Progenitor cell of endocrine pancreas (in vitro differentiated cells): ENCODE measurements at regions not wholly inside any gene's neighbourhood (a gene's known extent, or its start where the extent isn't known, plus 50 kb on each side); places are given as distances from the start of the nearest gene placed in this dataset.
A peak's percentile ranks its signal among the peaks of the same experiment; 100 is the strongest.

Source experiments
- DNase-seq: peaks from one replicate; pipeline ENCODE4 v3.0.0; 2021; ENCODE audit warnings: low spot score; ENCODE audit not compliant: unreplicated experiment
- H3K27ac Mint-ChIP-seq: 2 replicates; pipeline ENCODE4 v1.8.0; 2021; ENCODE audit warnings: mild to moderate bottlenecking, moderate library complexity, mixed read lengths
- H3K27me3 Mint-ChIP-seq: 2 replicates; pipeline ENCODE4 v1.8.0; 2021; ENCODE audit warnings: mixed read lengths
- H3K36me3 Mint-ChIP-seq: 2 replicates; pipeline ENCODE4 v1.8.0; 2022; ENCODE audit warnings: mixed read lengths; ENCODE audit not compliant: insufficient read depth
- H3K4me1 Mint-ChIP-seq: 2 replicates; pipeline ENCODE4 v1.8.0; 2021; ENCODE audit warnings: low read depth, mixed read lengths
- H3K4me3 Mint-ChIP-seq: 2 replicates; pipeline ENCODE4 v1.8.0; 2021; ENCODE audit warnings: low read depth, mild to moderate bottlenecking, moderate library complexity, mixed read lengths
- H3K9me3 Mint-ChIP-seq: 2 replicates; pipeline ENCODE4 v1.8.0; 2021; ENCODE audit warnings: low read depth, mixed read lengths
- TF ChIP-seq, protein P1 (sequence below): fragments of 200-600 bp; sonication (generic); IDR thresholded peaks from one replicate; pipeline ENCODE4 v1.5.0; 2021; ENCODE audit warnings: antibody characterized with exemption, mild to moderate bottlenecking; ENCODE audit not compliant: unreplicated experiment

DNA sequence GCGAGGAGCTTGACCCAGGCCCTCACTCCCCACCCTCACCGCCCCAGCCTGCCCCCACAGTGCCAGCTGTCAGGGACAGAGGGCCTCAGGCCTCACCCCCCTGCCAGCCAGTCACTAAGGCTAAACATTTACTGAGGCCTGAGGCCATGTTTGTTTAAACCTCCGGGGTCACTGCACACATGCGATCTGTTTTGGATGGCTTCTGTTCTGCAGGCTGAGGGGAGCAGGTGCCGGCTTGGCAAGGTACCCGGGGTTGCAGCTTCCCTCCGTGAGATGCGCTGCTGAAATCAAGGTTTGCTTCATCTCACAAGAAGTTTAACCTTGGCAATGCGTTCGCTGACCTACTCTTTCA, 103.3 kb upstream of the BOD1 start:
- Mint-ChIP-seq H3K9me3 (no peaks in the 10 kb centered on the region), H3K36me3 (no peaks in the 10 kb centered on the region), H3K4me1 (peaks cover 20% of the 10 kb centered on the region), H3K4me3 (peak overlapping the region; percentile 29), H3K27me3 (peaks cover 24% of the 10 kb centered on the region), H3K27ac (peak overlapping the region; percentile 31)
- TF ChIP-seq, protein P1, sequence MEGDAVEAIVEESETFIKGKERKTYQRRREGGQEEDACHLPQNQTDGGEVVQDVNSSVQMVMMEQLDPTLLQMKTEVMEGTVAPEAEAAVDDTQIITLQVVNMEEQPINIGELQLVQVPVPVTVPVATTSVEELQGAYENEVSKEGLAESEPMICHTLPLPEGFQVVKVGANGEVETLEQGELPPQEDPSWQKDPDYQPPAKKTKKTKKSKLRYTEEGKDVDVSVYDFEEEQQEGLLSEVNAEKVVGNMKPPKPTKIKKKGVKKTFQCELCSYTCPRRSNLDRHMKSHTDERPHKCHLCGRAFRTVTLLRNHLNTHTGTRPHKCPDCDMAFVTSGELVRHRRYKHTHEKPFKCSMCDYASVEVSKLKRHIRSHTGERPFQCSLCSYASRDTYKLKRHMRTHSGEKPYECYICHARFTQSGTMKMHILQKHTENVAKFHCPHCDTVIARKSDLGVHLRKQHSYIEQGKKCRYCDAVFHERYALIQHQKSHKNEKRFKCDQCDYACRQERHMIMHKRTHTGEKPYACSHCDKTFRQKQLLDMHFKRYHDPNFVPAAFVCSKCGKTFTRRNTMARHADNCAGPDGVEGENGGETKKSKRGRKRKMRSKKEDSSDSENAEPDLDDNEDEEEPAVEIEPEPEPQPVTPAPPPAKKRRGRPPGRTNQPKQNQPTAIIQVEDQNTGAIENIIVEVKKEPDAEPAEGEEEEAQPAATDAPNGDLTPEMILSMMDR, result no peak
- DNase-seq, result no peak

DNA sequence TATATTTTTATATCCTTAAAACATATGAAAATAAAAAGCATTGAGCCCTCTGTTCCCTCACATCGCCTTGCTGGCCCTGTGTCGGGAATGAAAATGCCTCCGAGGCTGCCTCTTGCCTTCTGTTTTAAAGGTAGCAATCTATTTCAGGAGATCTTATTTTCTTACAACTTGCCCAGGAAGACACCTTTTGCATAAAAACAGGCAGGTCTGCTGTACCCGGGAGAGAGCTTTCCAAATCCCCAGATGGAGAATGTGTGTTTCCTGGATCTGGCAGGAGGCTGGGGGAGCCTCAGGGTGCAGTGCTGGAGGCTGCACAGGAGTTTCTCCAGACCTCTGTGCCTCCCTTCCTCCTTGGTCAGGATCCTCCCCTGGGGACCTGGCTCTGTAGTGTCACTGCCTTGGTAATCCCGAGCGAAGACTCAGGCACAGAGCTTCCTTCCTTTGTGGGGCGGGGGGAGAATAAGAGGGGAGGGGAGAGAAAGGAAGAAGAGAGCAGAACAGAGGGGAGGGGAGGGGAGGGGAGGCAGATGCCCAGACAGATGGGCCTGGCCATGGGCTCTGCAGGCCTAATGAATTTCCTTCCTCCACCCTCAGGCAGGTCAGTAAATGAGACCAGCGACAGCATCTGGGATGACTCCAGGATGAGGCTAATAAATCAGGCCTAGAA, 104.0 kb upstream of the BOD1 start:
- TF ChIP-seq, protein P1, result no peak
- H3K36me3 Mint-ChIP-seq, result no peaks in the 10 kb centered on the region

DNA sequence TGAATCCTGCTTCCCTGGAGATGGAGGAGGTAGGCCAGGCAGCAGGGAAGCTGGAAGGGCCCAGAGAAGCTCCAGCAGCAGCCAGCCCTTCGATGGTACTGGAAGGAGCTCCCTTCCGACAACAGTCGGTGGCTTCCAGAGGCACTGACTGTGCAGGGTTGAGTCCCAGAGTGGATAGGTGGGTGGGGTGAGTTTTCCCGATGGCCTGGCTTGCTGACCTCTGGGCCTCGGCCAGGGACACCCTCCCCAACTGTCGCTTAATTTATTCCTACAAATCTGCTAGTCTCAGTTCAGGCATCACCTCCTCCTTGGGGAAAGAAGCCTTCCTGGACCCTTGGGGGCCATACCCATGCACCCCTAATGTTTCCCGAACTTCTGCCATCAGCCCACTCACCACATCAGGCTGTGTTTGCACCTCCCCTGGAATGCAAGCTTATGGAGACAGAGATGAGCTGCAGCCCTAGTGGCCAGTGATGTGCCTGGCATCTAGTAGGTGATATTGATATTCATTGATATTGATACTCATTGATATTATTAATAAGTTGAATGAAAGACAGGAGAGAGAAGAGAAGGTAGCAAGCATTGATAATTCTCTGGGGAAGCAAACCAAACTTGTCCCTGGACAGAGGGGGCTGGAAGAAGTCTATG, 104.6 kb upstream of the BOD1 start:
- TF ChIP-seq, protein P1, result peak; percentile 28
- no peak for DNase-seq
- peaks cover 7% of the 10 kb centered on the region for H3K9me3 Mint-ChIP-seq
- H3K27ac Mint-ChIP-seq, result no peak overlapping the region
- peaks cover 20% of the 10 kb centered on the region for H3K4me1 Mint-ChIP-seq
- H3K4me3 Mint-ChIP-seq, result no peak overlapping the region
- H3K36me3 Mint-ChIP-seq, result no peaks in the 10 kb centered on the region
- H3K27me3 Mint-ChIP-seq, result peaks cover 22% of the 10 kb centered on the region

More for the DNA sequence above, 104.0 kb upstream of the BOD1 start:
- H3K27ac Mint-ChIP-seq, result peak overlapping the region; percentile 69
- peaks cover 20% of the 10 kb centered on the region for H3K4me1 Mint-ChIP-seq
- H3K4me3 Mint-ChIP-seq, result no peak overlapping the region
- H3K9me3 Mint-ChIP-seq, result peaks cover 3% of the 10 kb centered on the region
- no peak for DNase-seq
- H3K27me3 Mint-ChIP-seq, result peaks cover 22% of the 10 kb centered on the region

DNA sequence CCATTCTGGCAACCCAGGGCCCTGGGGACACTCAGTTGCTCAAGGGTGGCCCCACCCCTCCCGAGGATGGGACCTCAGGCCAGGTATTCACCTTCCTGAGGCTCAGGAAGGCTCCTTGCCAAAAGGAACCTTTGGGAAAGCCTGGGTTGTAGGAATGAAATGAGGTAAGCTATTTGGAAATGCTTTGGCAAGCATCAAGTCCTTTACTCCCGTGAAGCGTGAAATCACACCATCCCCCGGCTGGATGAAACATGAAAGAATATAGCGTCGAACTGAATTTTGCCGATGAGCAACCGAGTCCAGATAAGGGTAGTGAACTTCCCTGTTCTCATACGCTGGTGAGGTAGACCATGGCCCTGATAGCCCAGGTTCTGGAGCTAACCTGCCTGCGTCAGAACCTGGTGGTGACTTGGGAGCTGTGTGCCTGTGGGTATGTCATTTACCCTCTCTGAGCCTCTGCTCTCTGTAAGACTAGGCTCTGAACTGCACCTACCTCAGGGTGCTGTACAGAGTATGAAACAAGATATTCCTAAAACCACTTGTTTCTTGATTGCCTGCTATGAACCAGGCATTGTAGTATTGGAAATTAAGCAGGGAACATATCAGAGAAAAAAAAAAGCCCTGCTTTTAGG, 105.3 kb upstream of the BOD1 start:
- Mint-ChIP-seq H3K4me3 (no peak overlapping the region), H3K27ac (no peak overlapping the region), H3K27me3 (peaks cover 19% of the 10 kb centered on the region), H3K36me3 (no peaks in the 10 kb centered on the region), H3K4me1 (peaks cover 20% of the 10 kb centered on the region), H3K9me3 (peaks cover 7% of the 10 kb centered on the region)
- DNase-seq, result no peak
- TF ChIP-seq, protein P1, result no peak

DNA sequence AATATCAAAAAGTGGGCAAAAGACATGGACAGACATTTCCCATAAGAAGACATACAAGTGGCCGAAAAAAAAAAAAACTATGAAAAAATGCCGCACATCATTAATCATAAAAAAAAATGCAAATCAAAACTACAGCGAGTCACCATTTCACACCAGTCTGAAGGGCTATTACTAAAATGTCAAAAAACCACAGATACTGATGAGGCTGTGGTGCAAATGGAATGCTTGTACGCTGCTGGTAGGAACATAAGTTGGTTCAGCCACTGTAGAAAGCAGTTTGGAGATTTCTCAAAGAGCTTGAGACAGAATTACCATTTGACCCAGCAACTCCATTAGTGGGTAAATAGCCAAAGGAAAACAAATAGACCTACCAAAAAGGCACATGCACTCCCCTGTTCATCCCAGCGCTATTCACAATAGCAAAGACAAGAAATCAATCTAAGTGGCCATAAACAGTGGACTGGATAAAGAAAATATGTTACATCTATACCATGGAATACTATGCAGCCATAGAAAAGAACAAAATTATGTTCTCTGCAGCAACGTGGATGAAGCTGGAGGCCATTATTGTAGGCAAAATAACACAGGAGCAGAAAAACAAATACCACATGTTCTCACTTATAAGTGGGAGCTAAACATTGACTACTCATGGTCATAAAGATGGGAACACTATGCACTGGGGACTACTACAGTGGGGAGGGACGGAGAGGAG, 110.6 kb upstream of the BOD1 start:
- no peak overlapping the region for H3K4me3 Mint-ChIP-seq
- peaks cover 25% of the 10 kb centered on the region for H3K27me3 Mint-ChIP-seq
- peaks cover 7% of the 10 kb centered on the region for H3K9me3 Mint-ChIP-seq
- TF ChIP-seq, protein P1, result no peak
- H3K36me3 Mint-ChIP-seq, result no peaks in the 10 kb centered on the region
- H3K27ac Mint-ChIP-seq, result no peak overlapping the region
- peaks cover 6% of the 10 kb centered on the region for H3K4me1 Mint-ChIP-seq
- DNase-seq, result no peak
